Lower lobe of right lung (tissue), 2 donors: ENCODE measurements at regions not wholly inside any gene's neighbourhood (a gene's known extent, or its start where the extent isn't known, plus 50 kb on each side); places are given as distances from the start of the nearest gene placed in this dataset.

Experiments used
- ATAC-seq, 2 donors: fragments of 200-7000 bp; cut with Tn5 transposase; one replicate each; pipeline ENCODE4 v1.9.1; 2020 to 2022; ENCODE audit warnings: mild to moderate bottlenecking in 2 of 2, moderate library complexity in 2 of 2
- DNase-seq: peaks from one replicate; pipeline ENCODE4 v3.0.0-alpha.2; 2020
- H3K27ac ChIP-seq: fragments of 200-600 bp; one replicate; pipeline ENCODE4 v1.8.0; 2022
- H3K27me3 ChIP-seq: fragments of 200-600 bp; one replicate; pipeline ENCODE4 v1.8.0; 2022; ENCODE audit warnings: low read depth
- H3K36me3 ChIP-seq: fragments of 200-600 bp; one replicate; pipeline ENCODE4 v1.8.0; 2022; ENCODE audit warnings: mild to moderate bottlenecking
- H3K4me1 ChIP-seq: fragments of 200-600 bp; one replicate; pipeline ENCODE4 v1.8.0; 2022
- H3K4me3 ChIP-seq: fragments of 200-600 bp; one replicate; pipeline ENCODE4 v1.8.0; 2022; ENCODE audit warnings: mild to moderate bottlenecking
- H3K9me3 ChIP-seq: fragments of 200-600 bp; one replicate; pipeline ENCODE4 v1.8.0; 2022
- intact Hi-C: fragments of 100-400 bp; cut with DNase I; formaldehyde crosslinking; loops from one replicate; pipeline ENCODE4 v1.11.0; 2022
- TF ChIP-seq, protein P1 (sequence below): fragments of 200-600 bp; IDR thresholded peaks from one replicate; pipeline ENCODE4 v1.8.0; 2022; ENCODE audit warnings: antibody characterized with exemption, mild to moderate bottlenecking
- donor health status: DM: no; HTN: yes; CAD: no; lungs with severe emphysema.

DNA sequence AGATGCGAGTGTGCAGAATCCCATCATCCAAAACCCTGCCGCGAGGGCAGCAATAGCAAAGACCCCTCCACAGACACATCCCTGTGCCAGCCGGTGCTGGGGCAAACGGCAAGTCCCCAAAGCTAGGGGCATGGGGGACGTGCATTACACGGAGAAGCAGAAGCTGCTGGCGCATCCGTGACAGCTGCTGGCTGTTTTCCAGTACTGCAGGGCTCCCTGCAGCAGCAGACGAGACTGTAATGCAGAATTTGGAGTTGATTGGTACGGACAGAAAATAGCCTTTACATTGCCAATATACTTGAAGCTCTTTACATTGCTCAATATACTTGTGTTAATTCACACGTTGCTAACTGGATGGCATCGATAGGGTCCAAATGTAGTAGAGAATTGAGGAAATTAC lies 77.2 kb upstream of the TMTC4 start:
- ATAC-seq (no peak), DNase-seq (no peak)
- Histone ChIP-seq H3K27ac (no peak overlapping the region), H3K4me1 (no peaks in the 10 kb centered on the region), H3K4me3 (no peak overlapping the region), H3K9me3 (no peaks in the 10 kb centered on the region), H3K27me3 (no peaks in the 10 kb centered on the region), H3K36me3 (no peaks in the 10 kb centered on the region)
- intact Hi-C loops: no loop called here
- TF ChIP-seq, protein P1, sequence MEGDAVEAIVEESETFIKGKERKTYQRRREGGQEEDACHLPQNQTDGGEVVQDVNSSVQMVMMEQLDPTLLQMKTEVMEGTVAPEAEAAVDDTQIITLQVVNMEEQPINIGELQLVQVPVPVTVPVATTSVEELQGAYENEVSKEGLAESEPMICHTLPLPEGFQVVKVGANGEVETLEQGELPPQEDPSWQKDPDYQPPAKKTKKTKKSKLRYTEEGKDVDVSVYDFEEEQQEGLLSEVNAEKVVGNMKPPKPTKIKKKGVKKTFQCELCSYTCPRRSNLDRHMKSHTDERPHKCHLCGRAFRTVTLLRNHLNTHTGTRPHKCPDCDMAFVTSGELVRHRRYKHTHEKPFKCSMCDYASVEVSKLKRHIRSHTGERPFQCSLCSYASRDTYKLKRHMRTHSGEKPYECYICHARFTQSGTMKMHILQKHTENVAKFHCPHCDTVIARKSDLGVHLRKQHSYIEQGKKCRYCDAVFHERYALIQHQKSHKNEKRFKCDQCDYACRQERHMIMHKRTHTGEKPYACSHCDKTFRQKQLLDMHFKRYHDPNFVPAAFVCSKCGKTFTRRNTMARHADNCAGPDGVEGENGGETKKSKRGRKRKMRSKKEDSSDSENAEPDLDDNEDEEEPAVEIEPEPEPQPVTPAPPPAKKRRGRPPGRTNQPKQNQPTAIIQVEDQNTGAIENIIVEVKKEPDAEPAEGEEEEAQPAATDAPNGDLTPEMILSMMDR: no peak

DNA sequence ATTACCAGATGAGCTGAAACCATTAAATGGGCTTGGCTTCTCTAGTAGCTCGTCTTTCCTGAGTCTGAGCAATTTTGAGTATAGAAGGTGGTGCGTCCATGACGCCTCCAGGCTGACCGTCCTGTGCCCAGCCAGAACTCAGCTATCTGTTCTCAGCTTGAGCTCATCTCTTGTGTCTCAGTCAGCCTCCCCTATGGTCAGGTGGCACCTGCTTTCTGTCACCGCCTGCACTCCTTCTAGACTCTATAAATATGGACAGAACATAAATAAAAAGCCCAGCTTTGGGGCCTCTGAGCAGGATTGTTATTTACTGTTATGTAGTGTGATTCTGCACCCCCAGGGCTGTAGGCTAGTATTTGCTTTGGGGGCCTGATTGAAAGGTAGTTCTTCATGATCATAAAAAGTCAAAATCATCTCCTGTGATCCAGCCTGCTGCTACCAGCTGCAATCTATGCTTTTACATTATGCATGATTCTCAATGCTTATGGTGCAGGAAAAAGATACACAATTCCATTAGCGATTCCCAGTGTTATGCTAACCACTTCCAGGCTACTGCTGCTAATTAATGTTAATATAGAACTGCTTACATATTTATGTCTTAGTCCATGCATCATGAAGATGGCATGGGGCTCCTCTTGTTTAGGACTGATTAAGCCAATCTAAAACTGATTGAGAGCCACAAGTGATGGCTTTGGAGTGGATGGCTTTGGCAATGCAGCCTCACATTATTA lies 72.5 kb upstream of the TMTC4 start:
- Histone ChIP-seq H3K27ac (no peak overlapping the region), H3K9me3 (no peaks in the 10 kb centered on the region), H3K4me3 (no peak overlapping the region), H3K36me3 (no peaks in the 10 kb centered on the region), H3K27me3 (no peaks in the 10 kb centered on the region), H3K4me1 (no peaks in the 10 kb centered on the region)
- ATAC-seq (no peak), DNase-seq (no peak)
- TF ChIP-seq, protein P1: no peak
- intact Hi-C loops: no loop called here

DNA sequence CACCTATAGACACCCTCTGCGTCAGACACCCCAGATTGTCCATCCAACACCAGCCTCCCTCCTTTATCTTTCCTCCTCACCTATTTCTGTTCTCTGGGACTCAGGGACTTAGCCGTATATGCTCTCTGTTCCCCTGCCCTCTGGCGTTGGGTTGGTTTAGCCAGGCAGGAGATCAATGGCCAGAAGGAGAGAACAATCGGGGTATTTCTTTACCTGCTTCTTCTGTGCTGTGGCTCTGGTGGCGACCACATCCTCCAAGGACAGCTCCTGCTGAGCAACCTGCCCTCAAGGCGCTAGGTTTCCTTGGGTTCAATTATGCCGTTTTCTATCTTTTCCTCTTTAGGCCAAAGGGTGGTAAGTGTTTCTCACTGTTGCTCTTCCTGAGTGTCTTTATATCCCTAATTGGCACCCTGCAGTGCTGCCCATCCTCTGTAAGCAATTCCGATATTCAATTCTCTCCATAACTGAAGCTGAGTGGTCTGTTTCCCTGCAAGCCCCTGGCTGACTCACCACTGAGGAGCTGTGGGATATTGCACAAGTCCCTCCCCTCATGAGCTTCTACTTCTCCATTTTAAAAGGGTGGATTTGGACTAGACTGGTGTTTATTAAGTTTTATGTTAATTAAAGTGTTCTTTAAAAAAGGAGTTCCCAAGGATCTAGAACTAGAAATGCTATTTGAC lies 63.7 kb upstream of the TMTC4 start:
- H3K27me3 ChIP-seq: no peaks in the 10 kb centered on the region
- no peak overlapping the region for H3K4me3 ChIP-seq
- intact Hi-C loops: no loop called here
- H3K27ac ChIP-seq: no peak overlapping the region
- no peaks in the 10 kb centered on the region for H3K36me3 ChIP-seq
- DNase-seq (no peak), ATAC-seq (no peak)
- H3K4me1 ChIP-seq: no peaks in the 10 kb centered on the region
- TF ChIP-seq, protein P1: no peak
- H3K9me3 ChIP-seq: no peaks in the 10 kb centered on the region

DNA sequence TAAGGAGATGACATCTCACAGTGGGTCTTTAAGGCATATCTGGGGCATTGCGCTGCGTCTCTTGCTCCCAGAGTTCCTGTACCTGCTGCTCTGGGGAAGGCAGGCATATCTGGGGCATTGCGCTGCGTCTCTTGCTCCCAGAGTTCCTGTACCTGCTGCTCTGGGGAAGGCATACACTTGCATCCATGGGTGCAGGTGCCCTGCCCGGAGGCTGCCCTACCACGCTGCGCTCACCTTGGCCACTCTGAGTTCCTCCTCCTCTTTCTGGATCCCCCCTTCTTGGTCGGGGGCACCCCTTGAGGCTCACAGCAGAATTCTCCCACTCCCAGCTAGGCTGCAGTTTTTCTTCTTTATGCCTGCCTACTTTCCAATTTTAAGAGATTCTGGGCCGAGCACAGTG lies 60.9 kb upstream of the TMTC4 start:
- H3K27me3 ChIP-seq: no peaks in the 10 kb centered on the region
- no peaks in the 10 kb centered on the region for H3K4me1 ChIP-seq
- no peak for ATAC-seq
- no peak overlapping the region for H3K27ac ChIP-seq
- DNase-seq: no peak
- H3K4me3 ChIP-seq: no peak overlapping the region
- no peaks in the 10 kb centered on the region for H3K9me3 ChIP-seq
- H3K36me3 ChIP-seq: no peaks in the 10 kb centered on the region
- intact Hi-C loops: no loop called here
- TF ChIP-seq, protein P1: no peak

DNA sequence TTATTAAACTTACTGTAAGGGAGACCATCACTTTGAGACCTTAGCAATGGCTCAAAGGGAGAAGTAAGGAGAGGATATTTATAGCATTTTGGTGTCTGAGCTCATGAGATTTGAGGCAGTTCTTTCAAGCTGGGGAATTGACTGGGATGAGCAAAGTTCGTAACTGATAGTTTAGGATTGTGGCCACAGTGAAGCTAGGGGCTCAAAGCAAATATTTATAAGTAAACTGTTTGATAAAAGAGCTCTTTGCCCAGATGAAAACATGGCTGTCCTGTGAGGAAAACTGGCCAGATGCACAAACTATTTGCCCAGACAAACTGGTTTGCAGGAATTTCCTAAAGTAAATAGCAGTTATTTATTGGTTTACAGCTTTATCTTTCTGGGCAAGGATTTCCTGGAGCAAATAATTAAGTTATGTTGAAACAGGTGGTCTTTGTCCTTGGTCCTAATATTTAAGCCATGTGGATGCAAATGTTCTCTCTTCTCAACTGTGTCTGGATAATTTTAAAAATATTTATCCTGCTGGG lies 59.7 kb upstream of the TMTC4 start:
- TF ChIP-seq, protein P1: no peak
- intact Hi-C loops: no loop called here
- no peaks in the 10 kb centered on the region for H3K27me3 ChIP-seq

More for the DNA sequence above, 59.7 kb upstream of the TMTC4 start:
- Histone ChIP-seq H3K4me3 (no peak overlapping the region), H3K27ac (no peak overlapping the region), H3K36me3 (no peaks in the 10 kb centered on the region), H3K9me3 (no peaks in the 10 kb centered on the region), H3K4me1 (no peaks in the 10 kb centered on the region)
- DNase-seq (no peak), ATAC-seq (no peak)
